ENCODE measurements at regions not wholly inside any gene's neighbourhood (a gene's known extent, or its start where the extent isn't known, plus 50 kb on each side); places are given as distances from the start of the nearest gene placed in this dataset.

GRCh38 chr6:133016631-133017030 is 202.3 kb downstream of the RPS12 start:
- TF ChIP-seq CTCF (IDR thresholded peaks at IDR 0.05) = no peak
- no peak for TF ChIP-seq ZFX (IDR thresholded peaks at IDR 0.05; ENCODE audit: borderline replicate concordance)

All from 22Rv1 (cell line).